AML-193 (cell line): ENCODE measurements at regions not wholly inside any gene's neighbourhood (a gene's known extent, or its start where the extent isn't known, plus 50 kb on each side); places are given as distances from the start of the nearest gene placed in this dataset.

Source experiments
- DNase-seq, 2 experiments: peaks; one replicate each; lab custom pipeline; 2025; lab: John Stamatoyannopoulos, UW

- DNase-seq, result no peak
Observed at GRCh38 chr22:49238181-49239141, 589.2 kb downstream of the BRD1 start.

DNA sequence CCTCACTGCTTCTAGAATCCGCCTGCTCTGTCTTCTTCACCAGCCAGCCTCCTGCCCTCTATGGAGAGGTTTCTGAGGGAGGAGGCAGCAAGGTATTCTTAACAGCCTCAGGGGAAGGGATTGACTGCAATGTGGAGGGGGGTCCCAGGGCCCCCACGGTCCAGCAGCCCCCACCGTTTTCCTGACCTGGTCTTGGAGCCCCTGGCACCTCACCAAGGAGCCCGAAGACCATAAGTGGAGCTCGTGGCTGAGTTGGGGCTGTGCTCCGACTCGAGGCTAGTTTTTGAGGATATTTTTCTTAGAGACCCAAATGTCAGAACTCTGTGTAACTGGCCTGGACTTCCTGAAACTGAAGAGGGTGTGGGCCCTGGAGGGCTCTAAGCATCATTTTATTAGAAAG, 590.0 kb downstream of the BRD1 start:
- DNase-seq, result no peak

DNA sequence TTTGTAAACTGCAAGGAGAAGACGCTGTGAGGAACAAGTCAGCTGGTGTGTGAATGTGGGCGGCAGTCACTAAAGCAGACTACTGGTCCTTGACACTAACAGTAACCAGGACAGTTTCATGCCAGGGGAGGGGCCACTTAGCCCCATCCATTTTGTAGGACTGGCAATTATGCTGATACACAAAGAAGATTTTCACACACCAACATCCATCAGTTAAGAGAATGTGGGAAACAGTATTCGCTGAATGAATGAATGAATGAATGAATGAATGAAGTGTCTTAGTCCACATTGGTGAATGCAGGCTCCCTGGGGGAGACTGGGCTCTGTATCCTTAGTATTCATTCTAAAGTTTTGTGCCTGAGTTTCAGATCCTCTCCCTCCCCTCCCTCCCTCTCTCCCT, 590.4 kb downstream of the BRD1 start:
- DNase-seq, result no peak

DNA sequence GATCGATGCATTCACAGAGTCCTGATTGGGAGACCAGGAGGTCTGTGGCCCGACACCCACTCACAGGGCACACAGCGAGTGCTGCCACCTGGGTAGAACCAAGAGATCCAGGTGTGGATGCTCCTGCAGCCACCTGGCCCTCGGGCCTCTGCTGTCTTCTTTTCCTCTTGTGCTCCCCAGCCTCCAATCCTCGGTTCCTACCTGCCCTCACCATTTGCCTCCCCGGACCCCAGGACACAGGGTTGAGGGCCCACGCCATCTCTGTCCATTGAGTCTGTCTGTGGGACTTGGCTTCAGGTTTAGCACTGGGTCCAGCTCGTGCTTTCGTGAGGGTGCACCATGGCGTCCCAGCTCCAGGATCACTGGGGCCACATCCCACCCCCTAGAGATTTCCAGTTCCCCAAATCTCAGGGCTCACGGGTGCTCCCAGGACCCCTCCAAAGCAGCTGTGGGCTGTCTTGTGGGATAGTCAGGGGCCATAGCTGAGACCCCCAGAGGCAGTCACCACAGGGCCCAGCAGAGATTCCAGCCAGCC, 591.1 kb downstream of the BRD1 start:
- DNase-seq, result no peak

GRCh38 chr22:49235463-49236300, 592.0 kb downstream of the BRD1 start:
- DNase-seq, result no peak

DNA sequence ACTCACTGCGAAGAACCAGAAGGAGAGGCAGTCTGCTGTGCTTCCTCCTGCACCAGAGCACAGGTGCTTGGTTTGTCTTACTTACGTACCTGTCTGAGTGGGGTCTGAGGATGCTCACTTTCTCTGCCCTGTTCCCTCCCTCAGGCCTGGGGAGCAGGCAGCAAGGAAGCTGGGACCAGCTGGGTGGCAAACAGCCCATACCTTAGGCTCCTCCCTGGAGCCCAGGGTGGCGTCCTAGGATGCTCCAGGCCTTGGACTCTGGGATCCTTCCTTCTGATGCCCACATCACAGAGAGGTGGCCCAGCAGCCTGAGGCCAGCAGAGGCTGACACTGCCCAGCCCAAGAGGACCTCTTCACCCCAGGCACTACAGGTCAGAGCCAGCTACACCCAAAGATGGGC, 593.2 kb downstream of the BRD1 start:
- no peak for DNase-seq

DNA sequence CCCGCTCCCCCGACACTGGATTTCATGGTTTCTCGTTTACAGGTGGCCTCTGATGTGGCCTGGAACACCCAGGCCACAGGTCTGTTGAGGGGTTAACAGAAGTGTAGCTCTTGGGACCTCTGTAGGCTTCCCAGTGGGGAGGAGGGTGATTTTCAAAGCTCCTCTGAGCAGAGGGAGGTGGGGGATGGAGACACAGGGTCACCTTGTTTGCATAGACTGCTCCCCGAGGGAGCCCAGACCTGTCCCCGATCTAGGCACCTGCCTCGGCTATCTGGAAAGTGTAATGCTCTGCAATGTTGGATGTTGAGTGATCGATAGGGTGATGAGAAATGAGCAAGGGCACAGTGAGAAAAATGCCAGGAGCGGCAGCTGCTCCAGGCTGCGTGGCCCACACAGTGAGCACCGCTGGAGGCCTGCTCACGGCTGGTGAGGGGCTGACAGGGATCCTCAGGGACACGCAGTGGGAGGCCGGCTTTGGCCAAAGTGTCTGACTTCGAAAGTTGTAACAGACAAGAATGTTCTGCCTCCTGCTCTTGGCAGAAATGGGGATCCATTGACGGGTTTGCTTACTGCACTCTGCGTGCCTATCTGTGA, 594.1 kb downstream of the BRD1 start:
- DNase-seq, result no peak

- no peak for DNase-seq
Observed at GRCh38 chr22:49232319-49233067, 595.2 kb downstream of the BRD1 start.

DNA sequence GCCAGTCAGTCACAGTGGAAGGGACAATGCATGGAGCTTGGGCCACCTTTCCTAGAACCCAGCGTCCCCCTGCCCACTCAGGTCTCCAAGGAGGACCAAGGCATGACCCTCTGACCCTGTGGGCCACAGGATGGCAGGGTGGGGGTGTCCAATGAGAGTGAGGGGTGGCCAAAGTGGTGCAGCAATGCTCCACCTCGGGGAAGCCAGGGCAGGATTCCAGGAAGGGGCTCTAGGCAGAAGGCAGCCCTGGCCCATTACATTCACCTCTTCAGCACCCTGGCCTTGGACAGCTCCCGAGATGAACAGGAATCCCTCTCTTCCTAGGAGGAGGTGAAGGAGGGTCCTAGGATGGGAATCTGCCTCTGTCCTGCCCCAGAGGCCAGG, 597.5 kb downstream of the BRD1 start:
- DNase-seq, result no peak

- DNase-seq, result no peak
Observed at GRCh38 chr22:49229483-49230193, 598.0 kb downstream of the BRD1 start.

DNA sequence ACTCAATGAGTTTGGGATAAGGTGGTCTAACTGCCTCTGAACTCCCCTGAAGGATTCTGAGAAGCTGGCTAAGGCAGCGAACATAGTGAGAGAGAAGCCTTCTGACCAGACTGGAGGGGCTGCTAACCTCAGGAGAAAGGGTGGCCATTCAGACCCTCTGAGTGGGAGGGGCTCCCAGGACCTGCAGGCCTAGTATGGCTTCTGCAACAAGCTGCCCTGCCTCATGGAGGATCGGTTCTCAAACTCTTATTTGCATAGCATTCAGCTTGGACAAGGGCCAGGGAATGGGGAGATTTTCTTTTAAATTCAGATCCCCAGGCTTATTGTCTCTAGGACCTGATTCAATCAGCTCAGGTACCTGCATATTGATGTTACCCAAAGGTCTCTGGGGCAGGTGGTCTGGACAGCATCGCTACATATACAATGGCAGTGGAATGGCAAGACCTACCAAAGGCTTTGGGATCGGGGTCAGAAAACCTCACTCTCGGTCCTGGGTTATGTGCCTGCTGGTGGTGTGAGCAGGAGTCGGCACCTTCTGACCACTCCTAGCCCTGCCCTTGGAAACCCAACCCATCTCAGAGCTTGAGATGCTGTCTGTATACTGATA, 599.1 kb downstream of the BRD1 start:
- DNase-seq, result no peak

DNA sequence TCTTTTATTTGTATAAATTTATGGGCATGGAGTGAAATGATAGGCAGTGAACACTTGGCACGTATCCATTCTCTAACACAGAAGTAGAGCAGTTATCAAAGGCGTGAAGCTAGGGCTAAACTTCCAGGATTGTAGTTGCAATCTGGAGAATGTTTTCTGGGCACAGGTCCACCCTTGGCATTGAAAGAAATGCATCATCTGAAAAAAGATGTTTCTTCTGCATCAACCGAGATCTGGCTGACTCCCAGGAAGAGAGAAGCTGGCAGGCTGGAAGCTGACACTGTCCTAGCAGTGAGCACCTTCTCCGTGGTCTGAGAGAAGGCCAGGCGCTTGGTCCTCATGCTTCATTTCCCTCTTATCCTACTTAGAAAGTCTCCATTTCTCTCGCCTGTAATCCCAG, 600.0 kb downstream of the BRD1 start:
- no peak for DNase-seq

DNA sequence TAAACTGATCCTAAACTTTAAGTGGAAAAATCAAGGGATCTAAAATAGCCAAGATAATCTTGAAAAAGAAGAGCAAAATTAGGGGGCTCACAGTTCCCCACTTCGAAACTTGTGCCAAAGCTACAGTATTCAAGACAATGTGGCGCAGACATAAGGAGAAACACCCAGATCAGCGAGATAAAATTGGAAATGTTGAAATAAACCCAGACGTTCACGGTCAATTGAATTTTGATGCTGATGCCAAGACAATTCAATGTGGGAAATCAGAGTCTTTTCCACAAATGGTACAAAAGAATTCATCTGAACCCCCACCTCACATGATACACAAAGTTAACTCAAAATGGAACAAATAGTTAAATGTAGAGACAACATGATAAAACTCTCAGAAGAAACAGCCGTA, 601.6 kb downstream of the BRD1 start:
- DNase-seq, result no peak

- DNase-seq, result no peak
Observed at GRCh38 chr22:49224243-49224642, 603.4 kb downstream of the BRD1 start.

GRCh38 chr22:49218142-49218541, 609.5 kb downstream of the BRD1 start:
- no peak for DNase-seq

- DNase-seq, result no peak
Observed at GRCh38 chr22:49216579-49216978, 611.1 kb downstream of the BRD1 start.

GRCh38 chr22:49215840-49216239, 611.8 kb downstream of the BRD1 start:
- DNase-seq, result no peak

DNA sequence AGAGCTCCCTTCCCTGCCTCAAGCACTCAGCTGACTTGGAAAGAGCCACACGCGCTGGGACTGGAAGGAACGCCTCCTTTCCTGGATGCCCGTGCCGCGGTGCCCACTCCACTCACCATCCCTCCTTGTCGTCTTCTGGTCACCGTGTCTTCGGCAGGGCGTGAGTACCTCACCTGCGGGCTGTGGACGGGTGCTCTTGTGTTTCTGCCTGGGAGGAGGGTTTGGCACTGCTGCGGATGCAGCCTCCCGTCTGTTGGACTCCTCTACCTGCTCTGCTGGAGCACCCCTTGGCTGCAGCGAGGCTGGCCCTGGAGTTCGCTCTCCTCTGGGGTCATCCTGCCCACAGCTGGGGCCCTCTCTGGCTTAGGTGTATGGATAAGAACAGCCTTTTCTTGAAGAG, 612.7 kb downstream of the BRD1 start:
- no peak for DNase-seq

GRCh38 chr22:49213731-49214352, 613.8 kb downstream of the BRD1 start:
- DNase-seq, result no peak

DNA sequence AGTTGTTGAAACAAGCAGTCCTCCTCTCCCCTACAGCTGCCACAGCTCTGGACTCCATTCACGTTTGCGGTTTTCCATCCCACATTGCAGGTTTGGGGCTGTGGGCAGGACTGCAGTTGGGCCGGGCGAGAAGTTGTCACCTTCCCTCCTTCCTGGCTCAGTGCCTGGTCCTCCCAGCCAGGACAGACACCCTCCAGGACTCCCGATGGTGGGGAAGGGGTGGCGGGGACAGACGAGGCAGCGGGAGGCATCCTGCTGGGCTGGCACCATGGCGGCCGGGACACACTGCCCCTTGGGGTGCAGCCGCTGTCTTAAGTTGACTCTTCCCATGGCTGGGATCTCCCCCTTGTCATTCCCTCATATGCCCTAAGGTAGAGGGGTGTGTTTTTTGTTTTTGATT, 615.2 kb downstream of the BRD1 start:
- no peak for DNase-seq
